IMR-90 (cell line): ENCODE measurements at regions not wholly inside any gene's neighbourhood (a gene's known extent, or its start where the extent isn't known, plus 50 kb on each side); places are given as distances from the start of the nearest gene placed in this dataset.

ENCODE experiments used
- ATAC-seq: fragments of 200-7000 bp; cut with Tn5 transposase; 2 replicates; pipeline ENCODE4 v1.9.1; 2020; ENCODE audit warnings: low read depth, mild to moderate bottlenecking, moderate library complexity
- BruUV-seq: library from RNA; stranded (reverse); fragments of 400-500 nt; replicated peaks from 2 replicates; lab custom pipeline; 2021; lab: Mats Ljungman, UMichigan
- CTCF ChIA-PET: fragments of 300-600 bp; formaldehyde crosslinking; extraction: SDS; loops from one replicate; lab custom pipeline; 2021; ENCODE audit warnings: antibody characterized with exemption; lab: Yijun Ruan, JAX
- POLR2A ChIA-PET: fragments of 300-600 bp; sonication (Branson Sonifier 250); formaldehyde crosslinking; loops from one replicate; lab custom pipeline; 2022; ENCODE audit warnings: antibody characterized with exemption; ENCODE audit not compliant: unreplicated experiment; lab: Charles Lee
- DNase-seq: peaks from one replicate; pipeline ENCODE4 v3.0.0; 2013
- H2AFZ ChIP-seq: replicated peaks from 2 replicates; pipeline ENCODE3; 2013; ENCODE audit warnings: low read length, mild to moderate bottlenecking; ENCODE audit not compliant: poor library complexity
- H2AK5ac ChIP-seq: 2 replicates; pipeline ENCODE4 v1.6.1; 2013; ENCODE audit warnings: low read depth, low read length, inconsistent platforms
- H2AK9ac ChIP-seq: replicated peaks from 2 replicates; pipeline ENCODE3; 2013; ENCODE audit warnings: mild to moderate bottlenecking, low read depth, low read length, moderate library complexity; ENCODE audit not compliant: poor library complexity
- H2BK120ac ChIP-seq: 2 replicates; pipeline ENCODE4 v1.6.1; 2013; ENCODE audit warnings: low read depth, low read length, inconsistent platforms
- H2BK15ac ChIP-seq: 3 replicates; pipeline ENCODE4 v1.6.1; 2013; ENCODE audit warnings: low read depth, low read length, inconsistent platforms
- H2BK20ac ChIP-seq: 2 replicates; pipeline ENCODE4 v1.6.1; 2013; ENCODE audit warnings: low read depth, mild to moderate bottlenecking, inconsistent platforms, low read length, moderate library complexity
- H2BK5ac ChIP-seq: 2 replicates; pipeline ENCODE4 v1.6.1; 2013; ENCODE audit warnings: mild to moderate bottlenecking, low read depth, low read length, inconsistent platforms; ENCODE audit not compliant: poor library complexity, severe bottlenecking
- H3K14ac ChIP-seq: replicated peaks from 2 replicates; pipeline ENCODE4 v1.6.1; 2013; ENCODE audit warnings: low read depth, low read length, inconsistent platforms
- H3K18ac ChIP-seq: 2 replicates; pipeline ENCODE4 v1.6.1; 2013; ENCODE audit warnings: low read depth, low read length, control low read depth
- H3K23ac ChIP-seq: 2 replicates; pipeline ENCODE4 v1.6.1; 2013; ENCODE audit warnings: low read depth, low read length, inconsistent platforms
- H3K27ac ChIP-seq: 2 replicates; pipeline ENCODE4 v1.5.1; 2013; ENCODE audit warnings: mild to moderate bottlenecking, control low read depth, low read length; ENCODE audit not compliant: insufficient read depth
- H3K27me3 ChIP-seq: 2 replicates; pipeline ENCODE4 v1.6.1; 2013; ENCODE audit warnings: low read length; ENCODE audit not compliant: control insufficient read depth, insufficient read depth
- H3K36me3 ChIP-seq: 2 replicates; pipeline ENCODE4 v1.6.1; 2013; ENCODE audit warnings: low read length, mixed read lengths; ENCODE audit not compliant: control insufficient read depth, insufficient read depth
- H3K4ac ChIP-seq: 2 replicates; pipeline ENCODE4 v1.6.1; 2013; ENCODE audit warnings: low read depth, low read length, inconsistent platforms
- H3K4me1 ChIP-seq: 2 replicates; pipeline ENCODE4 v1.6.1; 2013; ENCODE audit warnings: low read length, mixed read lengths; ENCODE audit not compliant: control insufficient read depth, insufficient read depth
- H3K4me2 ChIP-seq: 2 replicates; pipeline ENCODE4 v1.6.1; 2013; ENCODE audit warnings: low read depth, mild to moderate bottlenecking, control low read depth, low read length, moderate library complexity
- H3K4me3 ChIP-seq: 2 replicates; pipeline ENCODE4 v1.5.1; 2013; ENCODE audit warnings: low read depth, mild to moderate bottlenecking, control low read depth, low read length, moderate library complexity; ENCODE audit not compliant: insufficient read depth
- H3K56ac ChIP-seq: 2 replicates; pipeline ENCODE4 v1.6.1; 2013; ENCODE audit warnings: low read length, inconsistent platforms; ENCODE audit not compliant: insufficient read depth; ENCODE audit errors: extremely low read depth
- H3K79me1 ChIP-seq, 2 experiments: 2 replicates each; pipeline ENCODE4 v1.6.1; 2013; ENCODE audit warnings: low read length in 2 of 2, inconsistent platforms in 1 of 2, low read depth in 1 of 2
- H3K9ac ChIP-seq: 2 replicates; pipeline ENCODE4 v1.6.1; 2013; ENCODE audit warnings: low read depth, low read length, control low read depth
- H3K9me1 ChIP-seq: 2 replicates; pipeline ENCODE4 v1.6.1; 2013; ENCODE audit warnings: low read length, inconsistent platforms; ENCODE audit not compliant: insufficient read depth
- H3K9me3 ChIP-seq: 2 replicates; pipeline ENCODE4 v1.6.1; 2013; ENCODE audit warnings: low read length; ENCODE audit not compliant: control insufficient read depth, insufficient read depth
- H4K20me1 ChIP-seq: 2 replicates; pipeline ENCODE4 v1.6.1; 2013; ENCODE audit warnings: low read length, inconsistent platforms; ENCODE audit not compliant: insufficient read depth
- H4K5ac ChIP-seq: 2 replicates; pipeline ENCODE4 v1.6.1; 2013; ENCODE audit warnings: mild to moderate bottlenecking, low read depth, low read length, control low read depth
- H4K8ac ChIP-seq, 2 experiments: 2 replicates each; pipeline ENCODE4 v1.6.1; 2013; ENCODE audit warnings: low read depth in 2 of 2, low read length in 2 of 2, control low read depth in 1 of 2, inconsistent platforms in 1 of 2
- H4K91ac ChIP-seq: 2 replicates; pipeline ENCODE4 v1.6.1; 2013; ENCODE audit warnings: low read depth, low read length, inconsistent platforms; ENCODE audit not compliant: insufficient read depth
- BHLHE40 ChIP-seq: fragments of 150-350 bp; IDR thresholded peaks from 2 replicates; pipeline ENCODE4 v1.6.1; 2016; ENCODE audit warnings: mild to moderate bottlenecking, low read depth, low read length
- CEBPB ChIP-seq: IDR thresholded peaks from 2 replicates; pipeline ENCODE4 v1.6.1; 2012; ENCODE audit warnings: low read depth, low read length, improper control_type of control experiment
- CHD1 ChIP-seq: IDR thresholded peaks from 2 replicates; pipeline ENCODE4 v1.6.1; 2012; ENCODE audit warnings: low read depth, low read length, improper control_type of control experiment
- MXI1 ChIP-seq: IDR thresholded peaks from 2 replicates; pipeline ENCODE4 v1.6.1; 2012; ENCODE audit warnings: low read depth, mild to moderate bottlenecking, low read length, moderate library complexity, borderline replicate concordance
- NFE2L2 ChIP-seq: fragments of 150-350 bp; IDR thresholded peaks from 2 replicates; pipeline ENCODE4 v1.6.1; 2016; ENCODE audit warnings: low read depth, mild to moderate bottlenecking, low read length
- POLR2A ChIP-seq: IDR thresholded peaks from 2 replicates; pipeline ENCODE4 v1.6.1; 2012; ENCODE audit warnings: mild to moderate bottlenecking, low read depth, low read length
- RCOR1 ChIP-seq: IDR thresholded peaks from 2 replicates; pipeline ENCODE4 v1.6.1; 2012; ENCODE audit warnings: mild to moderate bottlenecking, low read length, improper control_type of control experiment; ENCODE audit not compliant: insufficient replicate concordance
- RFX5 ChIP-seq: IDR thresholded peaks from 2 replicates; pipeline ENCODE4 v1.8.0; 2012; ENCODE audit warnings: low read depth, mild to moderate bottlenecking, low read length, moderate library complexity
- SMC3 ChIP-seq: fragments of 150-350 bp; IDR thresholded peaks from 2 replicates; pipeline ENCODE4 v1.6.1; 2016; ENCODE audit warnings: low read depth, mild to moderate bottlenecking, antibody characterized with exemption, low read length, moderate library complexity
- WGBS, 2 experiments: methylation state at CpG; one replicate each; pipeline versions ENCODE4 v1.1.5 to v1.1.7; 2013; ENCODE audit warnings: missing lambda C conversion rate in 2 of 2; ENCODE audit not compliant: insufficient read length in 1 of 2; ENCODE audit errors: extremely low coverage in 2 of 2; 5-methylcytosine and 5-hydroxymethylcytosine counted together
- dilution Hi-C: fragments of 300-500 bp; cut with HindIII; formaldehyde crosslinking; loops from one replicate; pipeline ENCODE4 v1.14.3; 2018; ENCODE audit warnings: low sequenced_read_pairs; ENCODE audit not compliant: unreplicated experiment
- in situ Hi-C: fragments of 300-500 bp; cut with MboI; formaldehyde crosslinking; loops from 3 replicates; pipeline ENCODE4 v1.14.3; 2019; ENCODE audit warnings: low sequenced_read_pairs, inconsistent platforms, mixed read lengths
- intact Hi-C: fragments of 100-400 bp; cut with micrococcal nuclease; formaldehyde crosslinking; loops from 2 replicates; pipeline ENCODE4 v1.10.0; 2022
- TF ChIP-seq, protein P1 (sequence below): fragments of 150-350 bp; IDR thresholded peaks from 2 replicates; pipeline ENCODE4 v1.6.1; 2016; ENCODE audit warnings: low read depth, mild to moderate bottlenecking, low read length, moderate library complexity, borderline replicate concordance

DNA sequence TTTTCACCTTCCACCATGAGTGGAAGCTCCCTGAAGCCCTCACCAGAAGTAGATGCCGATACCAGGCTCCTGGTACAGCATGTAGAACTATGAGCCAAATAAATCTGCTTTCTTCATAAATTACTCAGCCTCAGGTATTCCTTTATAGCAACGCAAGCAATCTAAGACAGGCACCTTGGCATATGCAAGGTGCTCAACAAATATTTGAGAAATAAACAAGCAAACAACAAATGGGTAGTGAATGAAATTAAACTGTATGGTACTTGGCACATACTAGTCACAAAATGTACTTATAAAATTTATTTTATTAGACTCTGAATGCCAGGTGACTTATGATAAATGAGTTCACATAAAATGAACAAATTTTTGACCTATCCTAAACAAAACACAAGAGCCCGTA, 220.3 kb downstream of the MAFB start:
- no peak overlapping the region for H2AK5ac ChIP-seq
- H3K18ac ChIP-seq: no peak overlapping the region
- intact Hi-C loops: no loop called here
- H3K23ac ChIP-seq: no peak overlapping the region
- H3K9me1 ChIP-seq: no peaks in the 10 kb centered on the region
- H2AFZ ChIP-seq: no peak overlapping the region
- no peak overlapping the region for H3K4me2 ChIP-seq
- WGBS, 2 experiments: no CpG with 5 or more reads among the region's 3 CpGs
- no TSS peak for BruUV-seq
- H3K4me1 ChIP-seq: no peaks in the 10 kb centered on the region
- no peak overlapping the region for H2BK20ac ChIP-seq
- no peak overlapping the region for H3K4ac ChIP-seq
- in situ Hi-C loops: no loop called here
- ChIA-PET POLR2A (no interaction called here), CTCF (no interaction called here)
- H4K8ac ChIP-seq: no peak overlapping the region
- H3K9ac ChIP-seq: no peak overlapping the region
- no peak overlapping the region for H3K4me3 ChIP-seq
- no peaks in the 10 kb centered on the region for H3K79me1 ChIP-seq
- H4K20me1 ChIP-seq: no peaks in the 10 kb centered on the region
- no peaks in the 10 kb centered on the region for H3K9me3 ChIP-seq
- no peak overlapping the region for H4K5ac ChIP-seq
- ATAC-seq: no peak
- H3K36me3 ChIP-seq: no peaks in the 10 kb centered on the region
- no peak for TF ChIP-seq RCOR1
- TF ChIP-seq CEBPB: no peak
- no peak for TF ChIP-seq MXI1
- no peak for TF ChIP-seq CHD1
- no peak for TF ChIP-seq SMC3
- TF ChIP-seq NFE2L2: no peak
- no peak for TF ChIP-seq RFX5
- TF ChIP-seq POLR2A: no peak
- TF ChIP-seq, protein P1, sequence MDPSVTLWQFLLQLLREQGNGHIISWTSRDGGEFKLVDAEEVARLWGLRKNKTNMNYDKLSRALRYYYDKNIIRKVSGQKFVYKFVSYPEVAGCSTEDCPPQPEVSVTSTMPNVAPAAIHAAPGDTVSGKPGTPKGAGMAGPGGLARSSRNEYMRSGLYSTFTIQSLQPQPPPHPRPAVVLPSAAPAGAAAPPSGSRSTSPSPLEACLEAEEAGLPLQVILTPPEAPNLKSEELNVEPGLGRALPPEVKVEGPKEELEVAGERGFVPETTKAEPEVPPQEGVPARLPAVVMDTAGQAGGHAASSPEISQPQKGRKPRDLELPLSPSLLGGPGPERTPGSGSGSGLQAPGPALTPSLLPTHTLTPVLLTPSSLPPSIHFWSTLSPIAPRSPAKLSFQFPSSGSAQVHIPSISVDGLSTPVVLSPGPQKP: no peak
- TF ChIP-seq BHLHE40: no peak
- no peak overlapping the region for H2BK120ac ChIP-seq
- H2BK5ac ChIP-seq: no peak overlapping the region
- H4K91ac ChIP-seq: no peak overlapping the region
- H3K27me3 ChIP-seq: no peaks in the 10 kb centered on the region
- H2AK9ac ChIP-seq: no peak overlapping the region
- dilution Hi-C loops: no loop called here
- H3K56ac ChIP-seq: no peak overlapping the region
- no peak for DNase-seq
- no peak overlapping the region for H2BK15ac ChIP-seq
- no peak overlapping the region for H3K27ac ChIP-seq
- H3K14ac ChIP-seq: no peak overlapping the region
